Glomerular visceral epithelial cell (primary cell): ENCODE measurements at regions not wholly inside any gene's neighbourhood (a gene's known extent, or its start where the extent isn't known, plus 50 kb on each side); places are given as distances from the start of the nearest gene placed in this dataset.
"Not testable (repeated sequence)": the region's sequence is repeated elsewhere in the genome, so short reads cannot be mapped to it uniquely, and the experiment has no call there.

Experiments used
- DNase-seq: peaks from one replicate; pipeline ENCODE4 v3.0.0-alpha.2; 2016; ENCODE audit errors: extremely low spot score

DNA sequence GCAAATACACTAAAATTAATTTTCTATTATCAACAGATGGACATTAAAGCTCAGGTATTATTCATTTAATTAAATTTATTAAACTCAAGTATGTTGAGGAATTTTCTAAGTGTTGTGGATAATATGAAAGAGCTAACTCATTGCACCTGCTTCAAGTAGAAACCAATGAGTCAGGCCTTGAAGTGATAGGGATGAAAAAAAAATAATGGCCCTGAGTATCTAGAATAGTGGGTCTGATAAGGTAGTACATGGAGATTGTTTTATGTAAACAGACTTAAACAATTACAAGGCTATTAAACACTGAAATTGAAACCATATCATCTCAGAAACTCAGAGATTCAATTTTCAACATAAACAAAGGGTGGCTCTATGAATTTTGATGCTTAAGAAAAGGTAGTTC, 857.1 kb upstream of the GBE1 start:
- DNase-seq = no peak

DNA sequence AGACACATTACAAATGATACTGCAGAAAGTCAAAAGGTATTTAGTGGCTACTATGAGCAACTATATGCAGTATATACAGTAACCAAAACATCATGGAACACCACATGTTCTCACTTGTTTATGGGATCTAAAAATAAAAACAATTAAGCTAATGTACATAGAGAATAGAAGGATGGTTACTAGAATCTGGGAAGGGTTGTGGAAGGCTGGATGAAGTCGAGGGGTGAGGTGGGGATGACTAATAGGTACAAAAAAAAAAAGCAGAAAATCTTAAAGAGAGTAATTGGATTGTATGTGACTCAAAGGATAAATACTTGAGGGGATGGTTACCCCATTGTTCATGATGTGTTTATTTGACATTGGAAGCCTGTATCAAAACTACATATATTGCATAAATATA, 848.8 kb upstream of the GBE1 start:
- no peak for DNase-seq

DNA sequence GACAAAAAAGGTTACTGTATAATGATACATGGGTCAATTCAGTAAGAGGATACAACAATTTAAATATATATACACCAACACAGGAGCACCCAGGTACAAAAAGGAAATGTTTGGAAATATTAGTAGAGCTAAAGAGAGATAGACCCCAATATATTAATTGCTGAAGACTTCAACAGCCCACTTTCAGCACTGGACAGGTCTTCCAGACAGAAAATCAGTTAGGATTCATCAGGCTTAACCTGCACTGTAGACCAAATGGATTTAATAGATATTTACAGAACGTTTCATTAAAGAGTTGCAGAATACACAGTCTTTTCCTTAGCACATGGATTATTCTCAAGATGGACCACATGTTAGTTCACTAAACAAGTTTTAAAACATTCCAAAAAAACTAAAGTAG, 845.9 kb upstream of the GBE1 start:
- no peak for DNase-seq

DNA sequence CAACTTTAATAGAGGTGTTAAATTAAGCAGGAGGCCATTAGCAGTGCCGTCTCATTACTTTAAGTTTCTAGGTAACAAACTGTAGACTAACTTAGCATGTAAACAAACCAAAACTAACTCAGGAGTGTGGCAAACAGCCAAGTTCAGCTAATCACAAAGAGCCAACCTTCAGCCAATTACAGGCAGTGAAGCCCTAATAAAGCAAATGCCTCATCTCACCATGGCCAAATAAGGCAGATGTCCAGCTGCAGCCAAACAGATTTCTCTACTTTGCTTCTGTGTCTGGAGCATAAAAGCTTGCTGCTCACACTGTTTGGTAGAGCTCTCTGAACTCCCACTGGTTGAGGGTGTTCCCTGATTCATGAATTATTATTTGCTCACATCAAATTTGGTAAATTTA, 835.4 kb upstream of the GBE1 start:
- DNase-seq = no peak

DNA sequence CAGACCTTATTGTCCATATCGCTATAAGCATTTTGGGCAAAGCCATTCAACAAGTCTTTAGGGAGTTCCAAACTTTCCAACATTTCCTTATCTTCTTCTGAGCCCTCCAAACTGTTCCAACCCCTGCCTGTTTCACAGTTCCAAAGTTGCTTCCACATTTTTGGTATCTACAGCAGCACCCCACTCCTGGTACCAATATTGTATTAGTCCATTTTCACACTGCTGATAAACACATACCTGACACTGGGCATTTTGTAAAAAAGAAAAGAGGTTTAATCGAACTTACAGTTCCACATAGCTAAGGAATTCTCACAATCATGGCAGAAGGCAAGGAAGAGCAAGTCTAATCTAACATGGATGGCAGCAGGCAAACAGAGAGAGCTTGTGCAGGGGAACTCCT, 834.1 kb upstream of the GBE1 start:
- DNase-seq = no peak

DNA sequence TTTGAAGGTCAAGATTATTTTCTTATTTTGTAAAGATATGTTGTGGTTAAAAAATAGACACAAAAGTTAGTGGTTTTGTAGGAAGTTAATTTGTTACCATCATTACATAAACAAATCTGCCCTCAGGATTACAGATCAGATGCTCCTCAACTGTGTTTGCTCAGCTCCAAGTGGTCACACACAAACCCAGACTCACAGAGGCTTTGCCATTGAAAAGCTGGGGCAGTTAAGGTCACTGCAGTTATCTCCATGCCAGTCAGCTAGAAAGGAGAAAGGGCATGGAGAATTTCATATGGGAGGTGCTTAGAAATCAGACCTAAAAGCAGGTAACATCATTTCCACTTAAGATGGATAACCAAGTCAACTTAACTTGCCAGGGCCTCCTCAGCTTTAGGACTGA, 825.7 kb upstream of the GBE1 start:
- DNase-seq = no peak

DNA sequence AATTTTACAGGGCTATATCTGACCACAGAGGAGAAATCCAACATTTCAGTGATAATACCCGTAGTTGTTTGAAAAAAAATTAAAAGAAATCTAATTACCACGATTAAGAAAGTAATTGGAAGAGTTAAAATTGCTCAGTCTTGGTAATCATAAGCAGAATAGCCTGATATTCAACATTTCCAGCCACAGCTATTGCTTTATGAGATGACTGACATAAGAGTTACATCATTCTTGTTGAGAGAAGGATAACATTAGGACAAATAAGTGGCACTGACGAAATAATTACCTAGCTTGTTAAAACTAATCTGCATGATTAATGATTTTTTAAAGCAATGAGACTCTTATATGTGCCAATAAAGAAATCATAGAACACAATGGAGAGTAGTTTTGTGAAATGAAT, 825.0 kb upstream of the GBE1 start:
- no peak for DNase-seq

DNA sequence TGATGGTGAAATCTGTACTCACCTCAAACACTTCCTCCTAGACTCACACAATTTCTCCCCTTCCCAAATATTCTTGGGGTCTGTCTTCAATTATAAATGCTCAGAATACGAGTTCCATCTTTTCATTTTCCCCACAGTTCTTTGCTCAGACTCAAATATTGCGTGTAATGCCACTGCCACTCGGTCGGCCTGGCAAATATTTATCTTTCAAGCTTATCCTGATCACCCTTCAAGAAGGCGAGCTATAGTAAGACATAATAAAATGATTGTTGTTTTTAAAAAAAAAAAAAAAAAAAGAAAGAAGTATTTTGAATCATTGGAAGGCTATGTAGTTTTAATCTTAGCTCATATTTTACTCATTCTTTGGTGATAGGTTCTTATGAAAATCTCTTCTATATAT, 824.6 kb upstream of the GBE1 start:
- DNase-seq = not testable (repeated sequence)

DNA sequence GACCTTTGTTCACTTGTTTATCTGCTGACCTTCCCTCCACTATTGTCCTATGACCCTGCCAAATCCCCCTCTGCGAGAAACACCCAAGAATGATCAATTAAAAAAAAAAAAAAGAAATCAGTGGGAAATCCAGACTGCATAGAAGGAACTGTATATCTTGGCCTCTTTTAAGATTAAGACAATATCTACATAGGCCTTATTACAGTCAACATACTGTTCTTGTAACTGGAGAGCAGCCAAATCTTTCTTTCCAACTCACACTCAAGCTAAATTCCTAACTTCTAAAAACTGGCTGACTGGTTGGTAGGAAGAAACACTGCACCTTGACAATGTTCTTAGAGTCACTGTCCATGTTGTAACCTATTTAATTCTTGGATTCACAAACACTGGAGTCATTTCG, 824.1 kb upstream of the GBE1 start:
- not testable (repeated sequence) for DNase-seq

DNA sequence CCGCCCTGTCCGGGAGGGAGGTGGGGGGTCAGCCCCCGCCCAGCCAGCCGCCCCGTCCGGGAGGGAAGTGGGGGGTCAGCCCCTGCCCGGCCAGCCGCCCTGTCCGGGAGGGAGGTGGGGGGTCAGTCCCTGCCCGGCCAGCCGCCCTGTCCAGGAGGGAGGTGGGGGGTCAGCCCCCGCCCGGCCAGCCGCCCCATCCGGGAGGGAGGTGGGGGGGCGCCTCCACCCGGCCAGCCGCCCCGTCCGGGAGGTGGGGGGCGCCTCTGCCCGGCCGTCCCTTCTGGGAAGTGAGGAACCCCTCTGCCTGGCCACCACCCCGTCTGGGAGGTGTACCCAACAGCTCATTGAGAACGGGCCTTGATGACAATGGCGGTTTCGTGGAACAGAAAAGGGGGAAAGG, 823.4 kb upstream of the GBE1 start:
- DNase-seq = not testable (repeated sequence)

DNA sequence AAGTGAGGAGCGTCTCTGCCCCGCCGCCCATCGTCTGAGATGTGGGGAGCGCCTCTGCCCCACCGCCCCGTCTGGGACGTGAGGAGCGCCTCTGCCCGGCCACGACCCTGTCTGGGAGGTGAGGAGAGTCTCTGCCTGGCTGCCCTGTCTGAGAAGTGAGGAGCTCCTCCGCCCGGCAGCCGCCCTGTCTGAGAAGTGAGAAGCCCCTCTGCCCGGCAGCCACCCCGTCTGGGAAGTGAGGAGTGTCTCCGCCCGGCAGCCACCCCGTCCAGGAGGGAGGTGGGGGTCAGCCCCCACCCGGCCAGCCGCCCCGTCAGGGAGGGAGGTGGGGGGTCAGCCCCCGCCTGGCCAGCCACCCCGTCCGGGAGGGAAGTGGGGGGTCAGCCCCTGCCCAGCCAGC, 823.0 kb upstream of the GBE1 start:
- DNase-seq = not testable (repeated sequence)

DNA sequence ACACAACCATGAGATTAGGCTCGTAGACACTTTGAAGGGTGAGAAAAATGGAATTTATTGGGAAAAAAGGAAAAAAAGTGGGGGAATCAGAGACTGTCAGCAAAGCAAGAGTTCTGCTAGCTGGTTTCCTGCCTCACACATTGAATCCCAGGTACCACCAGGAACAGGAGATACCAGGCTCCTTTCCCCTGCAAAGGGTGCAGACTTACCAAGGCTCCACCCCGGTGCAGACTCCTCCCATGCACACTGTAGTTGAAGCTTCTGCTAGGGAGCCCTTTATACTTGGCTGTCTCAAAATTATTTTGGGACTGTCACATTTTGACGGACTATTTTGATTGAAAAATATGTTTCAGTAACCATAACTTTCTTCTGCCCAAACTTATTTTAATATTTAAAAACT, 819.9 kb upstream of the GBE1 start:
- no peak for DNase-seq

DNA sequence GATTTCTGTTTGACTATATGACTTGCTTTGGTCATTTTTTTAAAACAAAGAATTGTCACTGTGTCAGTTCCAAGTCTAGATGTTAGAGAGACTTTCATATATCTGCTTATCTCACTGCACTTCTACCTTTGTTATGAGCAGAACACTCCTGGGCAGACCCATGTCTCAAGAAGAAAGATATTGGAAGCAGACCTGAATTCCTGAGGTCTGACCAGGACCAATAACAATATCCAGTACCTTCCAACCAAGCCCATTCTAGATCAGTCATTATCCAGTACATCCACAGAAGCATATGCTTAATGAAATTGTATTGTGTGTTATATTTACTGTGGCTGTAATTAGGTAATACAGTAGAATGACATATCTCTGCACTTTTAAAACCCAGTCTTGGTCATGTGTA, 811.3 kb upstream of the GBE1 start:
- no peak for DNase-seq

DNA sequence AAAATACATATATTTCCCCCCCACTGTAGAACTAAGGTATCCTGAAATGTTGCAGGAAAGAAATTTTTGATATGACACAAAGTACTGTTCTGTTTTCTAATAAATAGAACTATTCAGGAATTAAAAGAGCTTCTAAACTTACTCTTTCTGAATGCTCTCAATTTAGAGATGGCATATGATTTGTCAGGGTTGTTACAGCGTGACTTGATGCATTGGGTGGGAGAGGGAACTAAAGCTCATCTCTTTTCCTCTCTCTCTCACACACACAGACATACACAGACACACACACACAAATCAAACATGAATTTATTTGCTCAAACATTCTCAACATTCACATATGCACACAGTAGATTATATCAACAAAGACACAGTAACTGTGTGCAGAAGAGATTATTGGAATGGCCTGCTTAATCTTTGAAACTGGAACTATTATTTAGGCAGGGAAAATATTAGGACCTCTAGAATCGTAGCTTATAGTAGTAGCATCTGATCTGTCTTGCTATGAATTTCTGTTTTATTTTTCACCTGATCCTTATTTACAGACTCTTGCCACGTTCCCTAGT, 807.4 kb upstream of the GBE1 start:
- no peak for DNase-seq

DNA sequence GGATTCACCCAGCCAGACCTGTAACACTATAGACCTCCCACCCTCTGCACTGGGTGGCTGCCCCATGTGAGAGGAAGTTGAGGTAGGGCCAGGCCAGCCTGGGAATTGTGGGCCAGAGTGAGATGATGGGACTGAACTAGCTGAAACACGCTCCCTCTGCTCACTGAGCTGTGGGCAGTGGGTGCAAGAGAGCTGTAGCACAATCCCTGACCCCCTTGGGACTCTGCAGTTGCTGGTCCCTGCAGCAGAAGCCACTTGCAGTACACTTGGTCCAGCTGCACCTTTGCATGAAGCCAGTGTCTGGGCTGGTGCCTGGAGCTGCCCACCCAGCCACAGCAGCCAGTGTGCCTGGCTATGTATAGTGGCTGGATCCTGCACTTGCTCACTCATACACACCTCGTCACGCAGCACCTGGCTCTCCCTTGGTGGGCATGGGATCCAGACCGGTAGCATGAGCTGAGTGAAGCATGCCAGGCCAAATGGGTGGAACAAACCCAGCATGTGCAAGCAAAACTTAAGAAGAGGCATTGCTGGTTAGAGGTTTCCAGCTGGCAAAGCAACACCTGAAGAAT, 805.7 kb upstream of the GBE1 start:
- DNase-seq = no peak

DNA sequence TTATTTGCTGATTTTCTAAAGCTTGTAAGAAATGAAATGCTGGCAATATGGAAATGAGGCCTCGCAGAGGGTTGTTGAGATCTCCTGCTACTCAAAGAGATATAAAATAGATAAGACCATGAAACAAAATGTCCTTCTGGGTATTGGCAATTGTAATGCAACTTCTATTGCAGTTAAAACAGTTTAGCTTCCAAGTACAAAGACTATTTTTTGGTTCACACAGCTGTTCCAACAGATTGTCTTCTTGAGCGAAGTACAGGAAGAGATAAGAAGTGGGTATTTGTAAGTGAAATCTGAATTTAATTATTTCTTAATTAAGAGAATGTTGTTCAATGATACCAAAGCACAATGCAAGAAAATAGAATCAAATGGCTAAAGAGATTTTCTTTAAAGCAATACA, 801.5 kb upstream of the GBE1 start:
- DNase-seq = no peak

DNA sequence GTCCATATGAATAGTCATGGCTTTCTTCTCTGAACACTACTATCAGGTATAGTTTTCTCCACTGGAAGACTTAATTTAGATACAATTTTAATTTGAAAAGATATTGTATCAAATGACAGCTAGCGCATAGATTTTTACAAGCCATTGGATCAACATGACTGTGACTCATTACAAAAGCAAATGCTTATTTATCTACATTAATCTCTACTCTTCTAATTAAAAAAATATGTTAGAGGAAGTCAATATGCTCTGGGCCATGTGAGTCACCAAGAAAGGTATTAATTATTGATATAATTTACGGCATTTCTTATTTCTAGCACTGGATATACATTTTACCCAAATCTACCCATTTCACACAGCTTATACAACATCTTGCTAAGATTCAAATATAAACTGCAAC, 800.3 kb upstream of the GBE1 start:
- DNase-seq = no peak

DNA sequence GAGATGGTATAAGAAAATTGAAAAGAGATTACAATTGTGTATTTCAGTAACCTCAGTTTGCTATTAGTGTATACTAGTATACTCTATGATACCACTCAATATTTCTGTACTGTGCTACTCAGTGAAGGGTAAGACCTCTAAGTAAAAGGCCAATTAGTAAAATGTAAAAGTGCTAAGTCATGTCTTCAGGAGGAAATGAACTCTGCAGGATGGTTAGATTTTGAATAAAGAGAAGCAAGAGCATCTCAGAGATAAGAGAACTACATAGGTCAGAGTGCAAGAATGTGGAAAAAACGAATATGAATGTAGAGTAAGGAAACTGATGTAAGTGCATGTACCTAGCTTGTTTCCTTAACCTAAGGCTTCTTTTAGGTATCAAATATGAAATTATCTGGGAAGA, 796.6 kb upstream of the GBE1 start:
- DNase-seq = no peak

DNA sequence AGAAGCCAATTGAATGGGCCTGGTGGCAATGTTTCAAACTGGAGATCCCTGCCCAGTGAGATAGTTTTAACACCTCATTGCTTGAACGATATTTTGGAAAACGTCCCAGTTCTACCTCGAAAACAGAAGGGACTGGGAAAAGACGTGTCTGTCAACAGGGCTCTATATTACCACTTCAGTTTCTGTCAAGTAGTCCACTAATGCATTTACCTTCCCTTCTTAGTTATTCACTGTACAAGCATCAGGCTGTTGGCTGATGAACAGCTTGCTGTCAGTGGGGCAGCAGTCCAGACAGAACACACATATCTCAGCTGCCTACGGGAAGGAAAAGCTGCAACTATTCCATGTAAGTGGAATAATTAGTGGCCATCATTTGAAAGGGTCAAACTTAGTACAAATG, 794.7 kb upstream of the GBE1 start:
- no peak for DNase-seq

DNA sequence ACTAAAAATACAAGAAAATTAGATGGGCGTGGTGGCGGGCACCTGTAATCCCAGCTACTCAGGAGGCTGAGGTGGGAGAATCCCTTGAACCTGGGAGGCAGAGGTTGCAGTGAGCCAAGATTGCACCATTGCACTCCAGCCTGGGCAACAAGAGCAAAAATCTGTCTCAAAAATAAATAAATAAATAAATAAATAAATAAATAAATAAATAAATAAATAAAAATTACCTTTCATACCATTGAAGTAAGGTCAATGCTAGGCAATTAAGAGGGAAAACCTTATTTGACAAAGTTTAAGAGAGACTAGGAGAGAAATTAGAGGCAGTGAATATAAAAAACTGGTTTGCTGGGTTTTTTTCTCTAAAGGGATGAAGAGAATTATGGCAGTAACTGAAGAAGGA, 781.1 kb upstream of the GBE1 start:
- not testable (repeated sequence) for DNase-seq

DNA sequence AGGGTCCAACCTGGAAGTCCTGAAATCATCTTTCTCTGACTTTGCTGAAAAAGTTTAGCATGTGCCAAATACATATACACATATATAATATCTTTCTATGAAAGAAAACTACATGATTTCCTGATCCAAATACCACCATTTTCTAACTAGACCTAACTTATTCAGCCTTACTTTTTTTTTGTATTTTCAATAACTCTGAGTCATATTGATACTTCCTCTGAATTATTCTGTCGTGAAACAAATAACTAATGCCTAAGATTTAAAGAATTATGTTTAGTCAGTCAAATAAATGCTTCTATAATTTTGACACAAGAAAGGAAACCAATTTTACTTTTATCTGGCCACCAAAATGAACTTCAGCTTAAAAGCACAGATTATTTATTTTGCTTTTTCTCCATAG, 760.2 kb upstream of the GBE1 start:
- DNase-seq = no peak

DNA sequence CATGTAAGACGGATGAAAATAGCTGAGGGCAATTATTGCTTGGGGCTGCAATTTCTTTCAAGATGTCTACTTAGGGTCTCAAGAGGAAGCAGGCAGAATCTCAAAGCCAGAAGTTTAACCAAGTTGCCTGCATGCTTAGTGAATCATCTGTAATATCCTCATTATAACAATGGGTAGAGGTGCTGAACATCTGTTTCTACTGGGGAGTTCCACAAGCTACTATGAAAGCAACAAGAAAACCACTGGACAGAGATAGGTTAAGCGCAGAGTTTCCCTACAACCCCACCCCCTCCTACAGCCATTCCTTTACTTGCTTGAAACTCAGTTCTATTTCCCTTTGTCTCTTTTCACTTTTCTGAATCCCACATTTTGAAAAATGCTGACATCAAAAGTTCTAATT, 759.4 kb upstream of the GBE1 start:
- no peak for DNase-seq

DNA sequence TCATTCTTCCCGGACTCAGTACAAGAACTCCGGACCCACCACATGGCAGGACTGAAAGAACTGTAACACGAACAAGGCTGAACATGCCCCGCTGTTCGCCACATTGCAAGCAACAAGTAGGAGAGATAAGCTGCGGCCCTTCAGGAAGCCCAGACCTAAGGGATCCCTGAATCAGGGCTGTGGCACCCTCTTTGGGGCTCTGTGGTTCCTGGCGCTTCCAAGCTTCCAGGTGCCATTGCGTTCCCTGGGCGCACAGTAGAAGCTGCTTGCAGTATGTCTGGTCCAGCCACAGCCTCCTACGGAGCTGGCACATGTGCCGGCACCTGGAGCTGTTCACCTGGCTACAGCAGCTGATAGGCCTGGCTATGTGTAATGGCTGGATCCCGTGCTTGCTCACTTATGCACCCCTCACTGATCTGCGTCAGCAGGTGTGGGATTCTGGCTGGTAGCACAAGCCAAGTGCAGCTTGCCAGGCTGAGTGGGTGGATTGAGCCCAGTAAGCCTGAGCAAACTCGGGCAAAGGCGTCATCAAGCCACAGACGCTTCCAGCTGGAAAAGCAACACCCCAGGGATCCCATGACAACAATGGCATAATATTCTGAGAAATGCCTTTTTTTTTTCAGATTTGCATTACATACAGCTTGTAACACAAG, 748.6 kb upstream of the GBE1 start:
- no peak for DNase-seq
